Lower leg skin (tissue), 4 donors: ENCODE measurements at regions not wholly inside any gene's neighbourhood (a gene's known extent, or its start where the extent isn't known, plus 50 kb on each side); places are given as distances from the start of the nearest gene placed in this dataset.

Source experiments
- DNase-seq, 2 donors: peaks; one replicate each; pipeline ENCODE4 v3.0.0-alpha.2; 2019; ENCODE audit warnings: low spot score in 2 of 2
- H3K4me3 ChIP-seq: fragments of 200-600 bp; sonication (generic); 2 replicates; pipeline ENCODE4 v1.5.1; 2017; ENCODE audit warnings: mild to moderate bottlenecking, low read depth; ENCODE audit not compliant: poor library complexity, severe bottlenecking
- POLR2A ChIP-seq, 2 donors: fragments of 450-650 bp; IDR thresholded peaks; one replicate each; pipeline ENCODE4 v1.6.1; 2016 to 2017; ENCODE audit warnings: antibody characterized with exemption in 2 of 2, mild to moderate bottlenecking in 1 of 2, moderate library complexity in 1 of 2
- WGBS, 2 donors: methylation state at CpG; one replicate each; pipeline ENCODE4 v1.1.5; 2018; 5-methylcytosine and 5-hydroxymethylcytosine counted together
- intact Hi-C: fragments of 100-400 bp; cut with DNase I; formaldehyde crosslinking; loops from one replicate; pipeline ENCODE4 v1.15.0; 2023; ENCODE audit warnings: low total_unique reads
- TF ChIP-seq, protein P1 (sequence below), 3 donors: fragments of 450-650 bp; IDR thresholded peaks; one replicate each; pipeline ENCODE4 v1.5.1; 2016; ENCODE audit warnings: antibody characterized with exemption in 3 of 3, mild to moderate bottlenecking in 3 of 3, moderate library complexity in 2 of 3

DNA sequence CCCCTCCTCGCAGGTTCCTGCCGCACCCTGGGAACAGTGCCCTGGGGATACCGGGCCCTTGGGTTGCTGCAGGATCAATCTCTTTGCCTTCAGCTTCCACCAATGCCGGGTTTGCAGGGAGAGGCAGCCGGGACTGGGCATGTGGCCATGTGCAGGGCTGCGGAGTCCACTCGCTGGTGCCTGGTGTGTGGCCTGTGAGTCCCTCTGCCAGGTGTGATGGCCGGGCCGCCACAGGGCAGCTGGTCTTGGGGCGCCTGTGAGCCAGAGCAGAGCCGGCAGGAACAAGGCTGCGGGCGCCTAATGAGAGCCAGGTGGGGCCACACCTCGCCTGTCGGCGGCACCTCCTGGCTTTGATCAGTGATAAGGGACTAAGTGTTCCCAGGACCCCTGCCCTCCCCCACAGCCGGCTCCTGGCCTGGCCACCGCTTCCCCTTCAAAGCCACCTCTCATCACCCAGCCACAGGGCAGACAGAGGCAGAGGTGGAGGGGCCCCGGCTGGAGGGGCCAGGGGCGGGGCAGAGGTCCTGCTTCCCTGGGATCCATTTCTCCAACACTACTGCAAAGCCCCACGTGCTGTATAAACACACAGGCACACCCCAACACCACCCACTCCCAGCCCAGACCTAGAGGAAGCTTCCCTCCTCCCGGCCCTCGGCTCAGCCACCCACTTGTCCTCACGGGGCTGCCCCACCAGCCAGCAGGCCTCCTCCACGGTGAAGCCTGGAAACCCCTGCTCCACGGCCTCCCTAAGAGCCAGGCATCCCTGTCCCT is 132.7 kb downstream of the CPZ start:
- H3K4me3 ChIP-seq, result no peak overlapping the region
- intact Hi-C loops, result no loop called here
- DNase-seq, result peak in 1 of 2 donors; percentile 67
- TF ChIP-seq, protein P1, sequence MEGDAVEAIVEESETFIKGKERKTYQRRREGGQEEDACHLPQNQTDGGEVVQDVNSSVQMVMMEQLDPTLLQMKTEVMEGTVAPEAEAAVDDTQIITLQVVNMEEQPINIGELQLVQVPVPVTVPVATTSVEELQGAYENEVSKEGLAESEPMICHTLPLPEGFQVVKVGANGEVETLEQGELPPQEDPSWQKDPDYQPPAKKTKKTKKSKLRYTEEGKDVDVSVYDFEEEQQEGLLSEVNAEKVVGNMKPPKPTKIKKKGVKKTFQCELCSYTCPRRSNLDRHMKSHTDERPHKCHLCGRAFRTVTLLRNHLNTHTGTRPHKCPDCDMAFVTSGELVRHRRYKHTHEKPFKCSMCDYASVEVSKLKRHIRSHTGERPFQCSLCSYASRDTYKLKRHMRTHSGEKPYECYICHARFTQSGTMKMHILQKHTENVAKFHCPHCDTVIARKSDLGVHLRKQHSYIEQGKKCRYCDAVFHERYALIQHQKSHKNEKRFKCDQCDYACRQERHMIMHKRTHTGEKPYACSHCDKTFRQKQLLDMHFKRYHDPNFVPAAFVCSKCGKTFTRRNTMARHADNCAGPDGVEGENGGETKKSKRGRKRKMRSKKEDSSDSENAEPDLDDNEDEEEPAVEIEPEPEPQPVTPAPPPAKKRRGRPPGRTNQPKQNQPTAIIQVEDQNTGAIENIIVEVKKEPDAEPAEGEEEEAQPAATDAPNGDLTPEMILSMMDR (IDR thresholded peaks at IDR 0.05), result no peak
- TF ChIP-seq POLR2A (IDR thresholded peaks at IDR 0.05), result no peak
- 15 to 19% methylated on average over 11 to 18 of the region's 26 CpGs for WGBS, 2 donors

DNA sequence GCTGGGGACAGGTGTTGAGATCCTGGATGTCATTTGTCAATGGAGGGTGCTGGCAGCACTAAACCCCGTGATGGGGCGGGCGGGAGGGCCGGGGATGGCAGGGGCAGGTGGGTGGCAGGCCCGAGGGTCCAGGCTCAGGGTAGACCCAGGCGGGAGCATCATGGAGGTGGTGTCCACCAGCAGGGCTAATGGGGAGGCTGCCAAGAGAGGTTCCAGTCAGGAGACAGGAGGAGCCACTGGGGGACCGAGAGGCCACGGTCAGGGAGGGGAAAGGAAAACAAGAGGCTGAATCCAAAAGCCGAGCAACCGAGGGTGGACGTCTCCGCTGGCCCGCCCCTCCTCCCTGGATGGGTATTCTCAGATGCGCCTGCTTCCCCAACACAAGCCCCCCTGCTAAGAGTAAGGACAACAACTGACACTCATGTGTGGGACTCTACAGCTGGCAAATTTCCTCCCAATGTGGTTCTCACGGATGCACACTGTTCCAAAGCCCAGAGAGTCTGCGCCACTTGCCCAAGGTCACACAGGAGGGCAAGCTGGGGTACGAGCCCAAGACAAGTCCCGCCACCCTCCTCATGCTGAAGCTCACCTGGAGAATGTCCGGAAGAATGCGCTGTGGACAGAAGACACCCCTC is 132.0 kb downstream of the CPZ start:
- intact Hi-C loops, result no loop called here

DNA sequence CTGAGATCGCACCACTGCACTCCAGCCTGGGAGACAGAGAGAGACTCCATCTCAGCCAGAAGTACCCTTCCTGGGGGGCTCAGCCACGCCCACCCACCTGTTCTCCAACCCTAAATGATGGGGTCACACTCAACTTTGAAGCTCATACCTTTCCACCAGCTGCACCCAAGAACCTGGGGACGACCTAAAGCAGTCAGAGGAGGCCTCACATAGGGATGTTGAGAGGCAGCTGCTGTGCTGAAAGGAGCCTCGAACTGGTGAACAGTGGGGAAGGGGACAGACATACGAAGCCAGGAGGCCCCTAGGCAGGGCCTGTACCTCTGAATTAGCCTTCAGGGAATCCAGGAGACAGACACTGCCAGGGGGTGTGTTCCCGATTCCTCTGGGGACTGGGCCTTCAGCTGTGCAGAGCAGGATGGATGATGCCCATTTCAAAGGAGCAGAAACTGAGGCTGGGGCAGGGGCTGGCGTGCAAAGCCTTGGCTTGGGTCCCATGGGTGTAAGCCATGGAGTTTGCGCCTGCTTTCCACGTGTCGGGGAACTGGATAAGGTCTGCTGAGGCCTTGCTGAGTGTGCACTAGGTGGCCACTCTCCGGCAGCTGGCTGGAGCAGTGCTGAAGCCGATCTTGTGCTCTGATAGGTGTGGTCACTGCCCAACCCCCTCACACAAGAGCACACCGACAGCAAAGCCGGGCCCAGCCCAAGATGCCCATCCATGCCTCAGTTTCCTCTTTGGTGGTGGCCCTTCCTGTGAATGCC is 130.8 kb downstream of the CPZ start:
- 65 to 72% methylated on average over 9 to 14 of the region's 14 CpGs for WGBS, 2 donors
- TF ChIP-seq, protein P1 (IDR thresholded peaks at IDR 0.05), result no peak
- no peak for TF ChIP-seq POLR2A (IDR thresholded peaks at IDR 0.05)
- peak in 1 of 2 donors; percentile 63 for DNase-seq
- no peak overlapping the region for H3K4me3 ChIP-seq
- intact Hi-C loops, result no loop called here

More for the DNA sequence above, 132.0 kb downstream of the CPZ start:
- peak in 1 of 2 donors; percentile 57 for DNase-seq
- TF ChIP-seq, protein P1 (IDR thresholded peaks at IDR 0.05), result no peak
- TF ChIP-seq POLR2A (IDR thresholded peaks at IDR 0.05), result no peak
- WGBS, 2 donors, result 58 to 63% methylated on average over 19 to 20 of the region's 20 CpGs
- H3K4me3 ChIP-seq, result no peak overlapping the region

DNA sequence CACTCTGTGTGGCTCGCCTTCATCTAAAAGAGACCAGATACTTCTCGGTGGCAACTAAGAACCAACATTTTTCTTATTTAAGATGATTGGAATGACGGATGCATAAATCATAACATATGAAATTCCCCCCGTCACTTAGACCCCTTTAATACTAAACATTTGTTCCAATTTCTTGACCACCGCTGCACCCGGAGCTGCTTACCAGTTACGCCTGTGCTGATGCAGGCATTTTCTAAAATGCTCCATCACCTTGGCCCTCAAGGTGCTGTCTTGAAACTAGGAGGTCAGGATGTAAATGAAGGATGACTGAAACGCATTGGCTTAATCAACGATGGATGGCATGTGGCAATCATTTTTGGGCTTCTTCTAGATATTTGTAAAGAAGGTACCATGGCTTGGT is 130.0 kb downstream of the CPZ start:
- peak in 1 of 2 donors; percentile 62 for DNase-seq
- 62 to 74% methylated on average over 9 of the region's 9 CpGs for WGBS, 2 donors
- TF ChIP-seq, protein P1 (IDR thresholded peaks at IDR 0.05), result no peak
- intact Hi-C loops, result no loop called here
- H3K4me3 ChIP-seq, result no peak overlapping the region

DNA sequence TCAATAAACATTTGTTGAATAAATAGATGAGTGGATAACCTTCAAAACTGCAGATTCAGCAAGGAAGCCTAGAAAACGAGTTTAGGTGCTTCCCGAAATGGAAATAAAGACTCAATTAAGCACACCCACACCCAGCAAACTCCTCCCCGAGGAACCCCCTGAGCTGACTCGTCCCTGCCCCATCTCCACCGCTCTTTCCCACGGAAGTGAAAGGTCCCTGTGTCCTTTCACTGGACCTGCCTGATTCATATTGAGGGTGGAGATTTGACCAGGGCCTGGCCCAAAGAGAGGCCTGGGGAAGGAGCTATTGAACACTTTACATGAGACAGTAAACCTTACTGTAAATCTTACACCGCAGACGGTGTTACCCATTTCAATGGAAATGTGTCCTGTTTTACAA is 129.1 kb downstream of the CPZ start:
- peak in 1 of 2 donors; percentile 78 for DNase-seq
- WGBS, 2 donors, result 72 to 77% methylated on average over 8 of the region's 8 CpGs
- no peak for TF ChIP-seq POLR2A (IDR thresholded peaks at IDR 0.05)
- TF ChIP-seq, protein P1 (IDR thresholded peaks at IDR 0.05), result no peak
- intact Hi-C loops, result no loop called here
- no peak overlapping the region for H3K4me3 ChIP-seq
